Colonic mucosa (tissue), 4 donors: ENCODE measurements at regions not wholly inside any gene's neighbourhood (a gene's known extent, or its start where the extent isn't known, plus 50 kb on each side); places are given as distances from the start of the nearest gene placed in this dataset.

ENCODE experiments used
- DNase-seq: peaks from one replicate; pipeline ENCODE4 v3.0.0-alpha.2; 2020
- H3K27ac ChIP-seq: fragments of 200-600 bp; one replicate; pipeline ENCODE4 v1.8.0; 2021
- H3K27me3 ChIP-seq: fragments of 200-600 bp; one replicate; pipeline ENCODE4 v1.8.0; 2021
- H3K36me3 ChIP-seq: fragments of 200-600 bp; one replicate; pipeline ENCODE4 v1.8.0; 2021
- H3K4me1 ChIP-seq: fragments of 200-600 bp; one replicate; pipeline ENCODE4 v1.8.0; 2021; ENCODE audit warnings: mild to moderate bottlenecking
- H3K4me3 ChIP-seq: fragments of 200-600 bp; one replicate; pipeline ENCODE4 v1.8.0; 2021
- H3K9ac ChIP-seq, 2 donors: one replicate each; pipeline ENCODE4 v1.7.0; 2013; ENCODE audit warnings: control low read depth in 2 of 2, low read depth in 2 of 2, low read length in 2 of 2
- H3K9me3 ChIP-seq: fragments of 200-600 bp; one replicate; pipeline ENCODE4 v1.8.0; 2021
- CTCF ChIP-seq: fragments of 200-600 bp; IDR thresholded peaks from one replicate; pipeline ENCODE4 v1.8.0; 2022; ENCODE audit warnings: antibody characterized with exemption, mild to moderate bottlenecking
- intact Hi-C: fragments of 100-400 bp; cut with DNase I; formaldehyde crosslinking; loops from one replicate; pipeline ENCODE4 v1.14.1; 2022
- donor health status: healthy.
- donor health status: DM: no; HTN: no; CAD: no.
- donor health status: DM: no; HTN: no; CAD: no.

DNA sequence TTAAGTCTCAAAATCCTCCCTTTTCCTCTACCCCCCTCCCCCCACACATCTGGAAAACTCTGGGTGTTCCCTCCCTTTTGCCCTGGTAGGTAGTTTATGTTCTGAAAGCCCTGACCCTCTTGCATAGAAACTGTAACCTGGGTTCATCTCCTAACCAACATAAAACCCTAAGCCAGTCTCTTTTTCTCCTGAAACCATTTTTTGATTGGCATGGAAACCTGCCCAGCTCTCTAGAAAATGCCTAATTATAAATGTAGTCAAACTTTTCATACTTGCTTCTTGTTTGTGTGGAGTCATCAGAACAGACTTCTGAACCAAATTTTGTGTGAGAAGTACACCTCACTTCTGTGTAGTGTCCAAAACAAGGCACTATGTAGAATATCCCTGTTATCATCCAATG, 1264.4 kb downstream of the SI start:
- intact Hi-C loops, result no loop called here
- Histone ChIP-seq H3K36me3 (no peaks in the 10 kb centered on the region), H3K27me3 (no peaks in the 10 kb centered on the region), H3K4me3 (no peak overlapping the region), H3K9me3 (no peaks in the 10 kb centered on the region), H3K27ac (no peak overlapping the region), H3K9ac (no peak overlapping the region), H3K4me1 (no peaks in the 10 kb centered on the region)
- DNase-seq, result no peak
- no peak for TF ChIP-seq CTCF

DNA sequence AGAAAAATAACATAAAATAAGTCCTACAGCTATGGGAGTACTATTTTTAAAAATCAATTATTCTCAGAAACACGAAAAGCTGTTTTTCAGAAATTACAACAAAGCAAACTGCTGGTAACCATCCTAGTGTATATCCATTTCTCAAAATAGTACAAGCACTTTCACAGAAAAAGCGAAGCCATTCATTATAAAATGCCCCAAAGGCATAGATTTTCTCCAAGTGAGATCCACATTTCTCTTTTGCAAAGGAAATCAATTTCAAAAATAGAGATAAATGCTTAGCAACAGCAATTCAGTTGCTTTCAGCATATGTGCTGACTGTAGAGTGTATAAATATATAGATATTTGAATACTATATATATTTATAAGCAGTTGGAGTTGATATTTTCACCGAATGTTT, 1266.3 kb downstream of the SI start:
- H3K4me3 ChIP-seq, result no peak overlapping the region
- H3K27me3 ChIP-seq, result no peaks in the 10 kb centered on the region
- H3K9ac ChIP-seq, result no peak overlapping the region
- H3K27ac ChIP-seq, result no peak overlapping the region
- intact Hi-C loops, result no loop called here
- H3K4me1 ChIP-seq, result no peaks in the 10 kb centered on the region
- no peaks in the 10 kb centered on the region for H3K9me3 ChIP-seq
- DNase-seq, result no peak
- H3K36me3 ChIP-seq, result no peaks in the 10 kb centered on the region
- TF ChIP-seq CTCF, result no peak

DNA sequence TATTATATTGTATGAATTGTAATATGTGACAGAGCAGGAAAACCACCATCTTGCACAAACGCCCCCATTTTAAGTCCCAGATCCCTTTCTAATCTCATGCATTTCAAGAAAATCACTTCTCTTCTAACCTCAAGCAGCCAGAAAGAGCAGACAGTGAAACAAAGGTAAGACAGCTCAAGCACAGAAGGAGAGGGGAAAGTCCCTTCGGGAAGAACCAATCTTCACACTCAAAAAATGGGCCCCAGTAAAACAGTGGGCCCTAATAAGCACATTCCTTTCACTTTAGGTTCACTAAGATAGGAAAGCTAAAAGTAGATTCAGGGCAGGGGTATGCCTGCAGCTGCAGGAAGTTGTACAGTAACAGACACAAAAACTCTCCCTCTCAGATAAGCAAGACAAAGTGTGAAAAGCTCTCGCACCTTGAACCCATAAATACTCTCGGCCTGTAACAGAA, 1268.7 kb downstream of the SI start:
- Histone ChIP-seq H3K4me3 (no peak overlapping the region), H3K27me3 (no peaks in the 10 kb centered on the region), H3K4me1 (no peaks in the 10 kb centered on the region), H3K36me3 (no peaks in the 10 kb centered on the region), H3K27ac (no peak overlapping the region), H3K9me3 (no peaks in the 10 kb centered on the region), H3K9ac (no peak overlapping the region)
- no peak for TF ChIP-seq CTCF
- intact Hi-C loops, result no loop called here
- DNase-seq, result no peak

- intact Hi-C loops, result no loop called here
- Histone ChIP-seq H3K36me3 (no peaks in the 10 kb centered on the region), H3K4me1 (no peaks in the 10 kb centered on the region), H3K4me3 (no peak overlapping the region), H3K27me3 (no peaks in the 10 kb centered on the region), H3K9me3 (no peaks in the 10 kb centered on the region), H3K9ac (no peak overlapping the region), H3K27ac (no peak overlapping the region)
- no peak for TF ChIP-seq CTCF
- no peak for DNase-seq
Measured at GRCh38 chr3:163786416-163786815, 1291.9 kb downstream of the SI start.

DNA sequence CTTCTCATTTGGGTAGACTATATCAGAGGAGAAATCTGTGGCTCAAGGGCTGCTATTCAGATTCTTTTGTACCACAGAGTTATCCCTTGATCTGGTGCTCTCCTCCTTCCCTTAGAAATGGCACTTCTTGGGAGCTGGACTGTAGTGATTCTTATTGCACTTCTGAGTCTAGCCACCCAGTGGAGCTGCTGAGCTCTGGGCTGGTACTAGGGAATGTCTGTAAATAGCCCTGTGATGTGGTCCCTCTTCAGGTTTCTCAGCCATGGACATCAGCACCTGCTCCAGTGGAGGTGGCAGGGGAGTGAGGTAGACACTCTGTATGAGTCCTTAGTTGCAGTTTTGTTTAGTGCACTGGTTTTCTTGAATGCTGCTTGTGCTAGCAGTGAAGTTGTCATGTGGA, 1292.6 kb downstream of the SI start:
- H3K9ac ChIP-seq, result no peak overlapping the region
- H3K27me3 ChIP-seq, result no peaks in the 10 kb centered on the region
- H3K4me1 ChIP-seq, result no peaks in the 10 kb centered on the region
- H3K4me3 ChIP-seq, result no peak overlapping the region
- no peak overlapping the region for H3K27ac ChIP-seq
- no peaks in the 10 kb centered on the region for H3K9me3 ChIP-seq
- DNase-seq, result no peak
- intact Hi-C loops, result no loop called here
- no peaks in the 10 kb centered on the region for H3K36me3 ChIP-seq
- no peak for TF ChIP-seq CTCF
